GM12873 (cell line): ENCODE measurements at regions not wholly inside any gene's neighbourhood (a gene's known extent, or its start where the extent isn't known, plus 50 kb on each side); places are given as distances from the start of the nearest gene placed in this dataset.

Experiments
- CTCF ChIP-seq: IDR thresholded peaks from 2 replicates; pipeline ENCODE4 v1.5.1; 2012; ENCODE audit warnings: low read depth, mild to moderate bottlenecking, moderate library complexity, low read length, control low read depth; ENCODE audit not compliant: insufficient read depth; ENCODE audit errors: missing control alignments

- TF ChIP-seq CTCF, result no peak
These were observed 79.2 kb upstream of the PAPOLG start for GRCh38 chr2:60676706-60677330.

DNA sequence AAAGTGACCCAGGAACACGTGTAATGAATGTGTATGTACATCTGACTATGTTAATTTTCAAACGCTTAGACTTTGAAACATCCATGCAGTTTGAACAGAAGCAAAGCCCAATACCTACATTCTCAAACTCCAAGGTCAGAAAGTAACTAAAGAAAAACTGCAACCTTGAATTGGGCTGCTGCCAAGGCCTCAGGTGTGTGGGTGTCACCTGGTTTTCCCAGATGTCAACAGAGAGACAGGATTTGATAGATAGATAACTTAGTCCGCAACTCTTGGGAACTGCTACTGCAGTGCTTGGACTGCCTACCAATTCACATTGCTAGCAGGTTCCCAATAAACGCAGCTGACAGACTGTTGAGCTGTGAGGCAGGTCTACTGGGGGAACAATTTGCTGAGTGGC, 78.7 kb upstream of the PAPOLG start:
- no peak for TF ChIP-seq CTCF

DNA sequence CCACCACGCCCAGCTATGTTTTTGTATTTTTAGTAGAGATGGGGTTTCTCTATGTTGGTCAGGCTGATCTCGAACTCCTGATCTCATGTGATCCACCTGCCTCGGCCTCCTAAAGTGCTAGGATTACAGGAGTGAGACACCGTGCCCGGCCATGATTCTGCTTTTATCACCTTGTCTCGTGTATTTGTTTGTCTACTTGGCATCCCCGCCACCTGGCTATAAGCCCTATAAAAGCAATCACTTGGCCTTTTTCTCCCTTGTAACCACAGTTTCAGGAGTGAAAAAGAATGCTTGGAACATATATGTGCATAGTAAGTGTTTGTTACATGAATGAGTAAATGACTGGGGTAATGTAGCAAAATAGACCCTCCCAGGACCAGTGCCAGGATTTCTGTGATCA, 77.5 kb upstream of the PAPOLG start:
- no peak for TF ChIP-seq CTCF

DNA sequence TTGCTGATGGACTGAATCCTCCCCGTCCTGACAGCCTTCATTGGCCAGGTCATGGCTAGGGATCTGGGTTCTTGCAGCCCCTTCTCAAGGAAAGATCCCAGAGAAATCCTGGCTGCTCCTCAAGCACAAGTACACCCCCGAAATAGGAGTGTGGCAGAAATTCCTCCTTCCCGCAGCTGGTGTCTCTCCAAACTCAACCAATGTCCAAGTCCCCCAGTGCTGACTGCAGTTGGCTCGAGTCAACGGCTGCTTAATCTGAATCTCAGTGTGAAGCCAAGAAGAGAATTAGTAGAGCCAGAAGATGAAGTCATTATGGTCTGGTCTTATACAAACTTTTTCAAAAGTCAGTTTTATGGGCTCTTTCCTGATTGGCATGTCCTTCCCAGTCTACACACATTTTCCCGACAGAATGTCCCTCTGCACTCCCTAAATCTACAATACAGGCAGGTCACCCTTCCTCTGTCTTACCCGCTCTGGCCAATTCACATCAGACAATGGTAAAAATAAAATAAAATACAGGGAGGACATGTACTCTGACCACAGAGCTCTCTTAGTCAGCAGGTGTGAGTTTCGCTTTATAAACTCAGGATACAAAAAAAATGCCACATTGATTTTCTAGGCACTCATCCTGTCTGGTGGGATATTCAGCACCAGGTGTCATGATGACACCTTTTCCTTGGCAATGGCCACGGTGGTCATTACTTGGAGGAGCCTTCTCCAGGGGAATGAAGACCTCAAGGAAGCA, 76.9 kb upstream of the PAPOLG start:
- no peak for TF ChIP-seq CTCF

DNA sequence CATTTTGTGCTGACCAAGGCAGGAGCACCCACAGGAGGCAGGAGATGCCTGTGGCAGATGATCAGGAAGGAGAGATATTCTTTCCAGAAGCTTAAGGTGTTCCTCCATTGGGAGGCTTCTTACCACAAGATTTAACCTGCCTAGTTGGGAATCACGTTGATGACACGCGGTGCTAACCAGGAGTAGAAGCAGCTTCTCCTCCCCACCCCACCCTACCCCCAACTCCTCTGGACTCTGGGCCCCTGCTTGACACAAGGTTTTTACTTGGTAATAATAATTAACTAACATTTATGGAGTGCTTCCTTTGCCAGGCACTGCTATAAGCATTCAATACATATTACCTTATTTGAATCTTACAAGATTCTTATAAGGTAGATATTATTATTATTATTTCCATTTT, 62.5 kb upstream of the PAPOLG start:
- no peak for TF ChIP-seq CTCF

GRCh38 chr2:60695793-60696192, 60.3 kb upstream of the PAPOLG start:
- TF ChIP-seq CTCF, result no peak

DNA sequence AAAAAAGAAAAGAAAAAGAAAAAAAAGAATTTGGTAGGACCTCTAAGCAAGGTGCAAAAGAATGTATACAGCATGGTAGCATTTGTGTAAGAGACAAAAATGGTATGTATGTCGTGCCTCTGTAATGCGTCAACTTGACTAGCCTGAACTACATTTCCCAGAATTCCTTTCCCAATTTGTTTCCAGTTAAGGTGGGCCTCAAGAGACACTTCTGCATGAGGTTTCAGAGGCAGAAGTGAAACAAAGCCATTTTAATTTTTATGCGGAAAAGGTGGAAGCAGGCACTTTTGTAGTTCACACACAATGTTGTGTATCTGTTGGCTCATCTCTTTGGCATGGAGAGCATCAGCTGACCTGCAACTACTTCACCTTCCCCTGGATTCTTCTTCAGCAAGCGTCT, 56.5 kb upstream of the PAPOLG start:
- TF ChIP-seq CTCF, result no peak
